KBM-7 (cell line): ENCODE measurements at regions not wholly inside any gene's neighbourhood (a gene's known extent, or its start where the extent isn't known, plus 50 kb on each side); places are given as distances from the start of the nearest gene placed in this dataset.

Experiments used
- DNase-seq: peaks from one replicate; pipeline ENCODE4 v3.0.0-alpha.2; 2015
- in situ Hi-C: fragments of 300-500 bp; cut with MboI; formaldehyde crosslinking; loops from 2 replicates; pipeline ENCODE4 v1.14.3; 2020; ENCODE audit warnings: low sequenced_read_pairs, low pct_unique_long_range_greater_than_20kb, mixed read lengths

DNA sequence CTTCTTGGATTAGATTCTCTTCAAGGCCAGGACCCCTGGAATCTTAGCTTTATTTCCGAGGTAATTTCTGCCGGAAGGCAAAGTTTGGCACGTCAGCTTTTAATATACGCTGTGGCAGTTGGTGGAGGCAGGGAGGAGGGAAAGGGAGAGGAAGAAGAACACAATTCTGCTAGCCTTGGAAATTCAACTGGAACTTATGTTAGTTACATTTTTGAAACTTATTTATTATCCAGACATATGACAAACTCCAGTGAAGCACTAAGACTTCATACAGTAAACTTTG, 100.1 kb upstream of the TSC22D2 start:
- in situ Hi-C loops = no loop called here

DNA sequence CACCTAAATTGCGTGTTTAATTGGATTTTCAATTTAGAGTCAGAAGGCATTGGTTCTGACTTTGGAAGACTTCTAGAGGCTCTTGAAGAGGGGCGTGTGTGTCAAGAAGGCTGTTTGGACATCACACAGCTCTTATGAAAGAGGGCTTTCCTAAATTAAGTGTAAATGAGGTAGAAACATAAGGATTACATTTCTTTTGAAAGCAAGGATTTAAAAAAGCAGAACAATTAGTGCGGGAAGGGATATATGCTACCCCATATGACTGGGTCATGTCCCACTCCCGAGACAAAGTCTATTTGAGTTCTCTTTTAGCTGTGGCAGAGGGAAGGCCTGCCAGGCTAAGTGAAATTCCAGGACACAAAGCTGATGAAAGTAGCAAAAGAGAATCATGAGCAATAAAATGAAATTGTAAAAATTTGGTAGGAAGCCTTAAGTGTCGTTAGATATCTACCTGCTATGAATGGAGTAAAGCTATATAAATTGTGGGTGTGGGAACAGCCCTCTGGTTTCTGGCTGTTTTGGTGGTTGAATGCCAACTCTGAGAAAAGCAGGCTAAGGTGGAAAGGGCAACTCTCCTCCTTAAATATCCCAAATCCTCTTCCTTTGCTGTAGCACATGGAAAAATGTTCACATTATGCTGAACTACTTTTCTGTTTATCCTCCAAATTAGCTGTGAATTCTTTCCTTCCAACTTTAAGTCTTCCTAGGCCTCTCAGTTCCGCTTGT, 100.6 kb upstream of the TSC22D2 start:
- no peak for DNase-seq
- in situ Hi-C loops = no loop called here

More for the DNA sequence above, 100.1 kb upstream of the TSC22D2 start:
- no peak for DNase-seq

DNA sequence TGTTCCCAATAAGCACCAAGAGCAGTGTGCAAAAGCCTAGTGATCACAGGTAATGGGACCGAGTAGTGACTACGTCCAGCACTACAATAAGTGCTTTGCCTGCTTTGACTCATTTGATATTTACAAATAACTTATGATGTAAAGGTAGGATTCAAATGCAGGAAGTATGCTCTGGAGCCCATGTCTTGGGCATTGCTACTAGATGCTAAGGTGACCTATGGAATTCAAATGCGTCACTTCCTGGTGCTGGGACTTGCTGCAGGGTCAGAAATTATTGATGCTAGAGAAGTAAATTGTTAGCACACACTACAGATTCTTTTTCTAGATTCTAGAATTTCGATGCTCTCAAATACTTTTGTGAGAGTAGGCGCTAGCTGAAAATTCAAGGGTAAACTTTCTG, 101.2 kb upstream of the TSC22D2 start:
- in situ Hi-C loops = no loop called here
- DNase-seq = no peak

DNA sequence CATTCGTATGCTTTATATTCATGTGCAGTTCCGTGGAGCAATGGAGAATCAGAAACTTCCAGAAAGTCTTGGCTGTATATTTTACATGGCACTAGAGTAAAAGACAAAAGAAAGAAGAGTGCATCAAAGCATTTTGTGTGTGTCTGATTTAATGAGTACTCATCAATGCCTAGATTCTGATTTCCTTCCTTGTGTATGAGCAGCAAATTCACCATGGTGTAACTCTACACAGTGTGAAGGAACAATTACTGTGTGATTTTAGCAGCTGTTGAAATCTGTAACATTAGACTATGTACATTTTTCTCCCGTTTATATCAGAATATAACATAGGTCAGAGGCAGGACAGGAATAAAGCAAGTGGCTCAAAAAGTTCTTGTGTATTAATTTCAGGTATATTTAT, 102.0 kb upstream of the TSC22D2 start:
- in situ Hi-C loops = no loop called here
- DNase-seq = no peak

DNA sequence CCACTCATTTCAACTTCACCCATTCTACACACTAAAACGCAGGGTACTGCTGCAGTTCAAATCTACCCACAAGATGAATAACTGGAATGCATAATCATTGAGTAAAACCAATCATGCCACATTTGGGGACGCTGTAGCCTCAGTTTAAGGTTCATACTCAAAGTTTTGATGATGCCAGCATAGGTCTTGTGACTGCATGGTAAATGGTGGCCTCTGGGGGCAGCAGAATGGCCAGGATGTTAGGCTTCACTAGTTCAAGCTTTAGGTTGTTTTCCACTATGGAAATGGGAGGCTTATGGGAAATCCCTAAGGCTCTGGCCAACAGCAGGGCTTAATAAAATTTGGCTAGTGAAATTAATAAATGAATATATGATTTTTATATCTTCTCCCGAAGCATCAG, 104.3 kb upstream of the TSC22D2 start:
- DNase-seq = peak; percentile 18
- in situ Hi-C loops = no loop called here

DNA sequence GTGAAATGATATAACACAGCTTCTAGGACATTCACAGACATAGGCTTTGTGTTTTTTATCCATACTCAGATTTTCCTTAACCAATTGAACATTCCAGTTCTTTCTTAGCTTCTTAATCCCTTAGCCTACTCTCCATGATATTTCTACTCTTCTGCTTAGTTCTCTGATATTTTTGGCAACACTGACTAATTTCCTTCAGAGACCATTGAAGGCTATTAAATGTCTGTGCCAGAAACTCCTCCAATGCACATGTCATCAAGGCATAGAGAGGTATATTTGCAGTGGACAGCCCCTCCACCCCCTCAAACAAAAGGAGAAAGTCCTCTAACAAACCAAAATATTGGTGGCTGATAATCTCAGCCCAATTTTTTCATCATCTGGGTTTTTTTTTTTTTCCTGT, 105.9 kb upstream of the TSC22D2 start:
- DNase-seq = no peak
- in situ Hi-C loops = no loop called here

DNA sequence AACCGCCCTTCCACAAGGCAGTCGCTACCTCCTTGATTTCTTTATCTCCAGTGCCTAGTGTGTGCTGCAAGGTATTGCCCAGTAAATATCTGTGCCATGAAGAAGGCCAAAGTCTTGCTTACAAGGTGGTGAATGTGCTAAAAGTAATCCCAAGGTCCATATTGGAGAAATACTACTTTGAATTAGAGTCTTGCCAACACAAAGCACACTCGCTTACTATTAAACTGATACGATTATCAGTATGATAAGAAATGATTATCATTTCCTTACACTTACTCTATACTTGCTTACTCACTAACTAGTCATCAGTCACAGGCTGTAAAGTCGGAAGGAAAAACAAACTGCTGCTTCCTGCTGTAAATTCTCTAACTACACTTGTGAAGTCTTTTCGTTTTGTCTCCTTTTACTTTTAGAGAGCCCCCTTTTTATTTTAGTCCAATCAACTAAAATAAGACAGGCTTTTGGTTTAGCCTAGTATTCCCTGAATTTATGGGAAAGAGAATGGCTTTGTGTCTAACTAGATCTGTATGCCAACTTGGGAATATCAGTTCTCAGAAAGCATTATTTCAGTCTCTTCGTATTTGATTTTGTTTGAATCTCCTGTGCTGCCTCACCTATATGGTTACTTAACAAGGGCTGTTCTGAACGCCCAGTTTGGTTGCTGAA, 107.1 kb upstream of the TSC22D2 start:
- no peak for DNase-seq

DNA sequence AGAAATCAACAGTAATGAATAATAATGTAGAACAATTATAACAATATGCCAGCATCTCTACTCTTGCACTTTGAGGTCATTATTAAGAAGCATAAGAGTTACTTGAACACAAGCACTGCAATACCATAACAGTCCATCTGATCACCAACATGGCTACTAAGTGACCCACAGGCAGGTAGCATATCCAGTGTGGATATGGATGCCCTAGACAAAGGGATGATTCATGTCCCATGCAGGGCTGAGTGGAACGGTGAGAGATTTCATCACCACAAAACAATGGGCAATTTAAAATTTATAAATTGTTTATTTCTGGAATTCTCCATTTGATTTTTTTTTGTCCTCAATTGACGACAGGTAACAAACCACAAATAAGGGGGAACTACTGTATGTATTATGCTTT, 107.7 kb upstream of the TSC22D2 start:
- no peak for DNase-seq
- in situ Hi-C loops = no loop called here

More for the DNA sequence above, 107.1 kb upstream of the TSC22D2 start:
- in situ Hi-C loops = no loop called here

DNA sequence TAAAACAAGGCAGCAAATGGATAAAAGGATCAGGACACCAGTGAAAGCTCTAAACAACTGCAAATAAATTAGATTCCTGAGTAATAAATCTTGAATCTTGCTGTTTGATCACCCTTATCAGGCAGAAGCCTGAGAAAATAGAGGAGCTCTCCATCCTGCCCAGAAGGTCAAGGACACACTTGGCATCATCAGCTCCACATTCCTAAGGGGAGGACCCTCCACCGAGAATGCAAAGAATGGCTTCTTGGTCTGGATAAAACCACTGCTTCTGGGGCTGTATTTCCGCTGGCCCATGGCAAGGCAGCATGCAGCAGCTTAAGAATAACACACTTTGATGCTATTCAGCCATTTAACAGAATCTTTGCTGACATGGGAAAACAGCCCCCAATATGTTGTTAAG, 108.9 kb upstream of the TSC22D2 start:
- in situ Hi-C loops = no loop called here
- DNase-seq = no peak

DNA sequence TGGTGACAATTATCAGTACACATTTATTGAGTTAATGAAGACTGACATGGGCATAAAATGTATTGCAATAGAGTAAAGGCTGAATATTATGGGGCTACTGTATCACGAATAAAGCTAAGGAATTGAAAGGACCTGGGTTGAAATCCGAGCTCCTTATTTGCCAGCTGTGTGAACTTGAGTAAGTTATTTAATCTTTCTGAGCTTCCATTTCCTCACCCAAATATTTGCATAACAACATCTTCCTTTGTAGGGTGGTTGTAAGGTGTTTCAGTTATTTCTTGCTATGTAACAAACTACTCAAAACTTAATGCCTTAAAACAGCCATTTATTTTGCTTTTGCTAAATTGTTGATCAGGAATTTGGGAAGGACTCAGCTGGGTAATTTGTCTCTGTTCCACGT, 111.1 kb upstream of the TSC22D2 start:
- in situ Hi-C loops = no loop called here
- no peak for DNase-seq

DNA sequence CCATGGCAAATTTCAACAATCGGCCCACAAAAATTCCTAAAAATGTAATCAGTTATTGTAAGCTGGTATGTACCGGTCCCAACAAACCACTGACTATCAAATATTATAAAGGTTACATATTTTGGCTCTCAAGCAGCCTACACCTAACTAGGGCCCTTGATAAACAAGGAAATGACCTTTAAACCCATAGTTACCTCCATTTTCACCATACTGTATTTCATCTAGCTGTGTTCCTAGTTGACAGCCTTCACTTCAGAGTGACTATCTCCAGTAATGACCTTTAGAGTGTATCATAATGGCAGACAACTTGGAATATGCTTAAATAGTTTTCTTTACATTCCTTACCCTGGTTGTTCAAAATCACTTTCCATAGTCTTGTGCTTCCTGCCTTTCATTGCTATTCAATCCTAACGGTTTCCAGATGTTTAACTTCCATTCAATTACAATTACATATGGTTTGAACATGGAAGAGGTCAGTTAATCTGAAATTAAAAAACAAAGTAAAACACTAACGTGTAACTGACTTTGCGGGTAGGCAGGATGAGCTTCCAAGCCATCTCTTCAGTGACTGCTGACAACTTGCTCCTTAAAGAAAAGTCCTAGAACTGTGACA, 111.9 kb upstream of the TSC22D2 start:
- in situ Hi-C loops = no loop called here
- no peak for DNase-seq

DNA sequence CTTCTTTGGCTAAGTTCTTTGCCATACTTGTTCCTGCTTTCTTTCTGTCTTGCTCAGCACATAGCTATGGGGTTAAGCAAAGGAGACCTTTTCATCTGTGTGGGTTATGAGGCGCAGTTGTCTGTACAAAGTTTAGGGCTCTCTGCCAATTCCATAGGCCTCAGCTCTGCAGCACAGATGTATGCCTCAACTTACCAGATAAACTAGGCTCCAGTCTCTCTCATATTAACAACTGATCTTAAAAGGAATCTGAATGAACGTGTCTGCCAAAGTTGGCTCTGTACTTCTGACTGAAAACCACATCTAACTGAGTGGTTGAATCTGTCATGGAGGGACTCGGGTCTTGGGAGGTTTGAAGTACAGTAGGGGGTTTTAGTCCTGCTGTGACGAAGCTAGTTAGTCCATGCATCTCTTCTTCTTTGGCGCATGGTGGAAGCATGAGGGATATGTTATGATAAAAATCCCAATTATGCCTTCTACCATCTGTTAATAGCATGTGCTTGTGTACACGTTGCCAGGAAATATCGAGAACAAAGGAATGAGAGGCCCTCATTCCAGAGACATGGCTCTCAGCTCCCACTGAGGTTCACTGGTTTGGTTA, 114.6 kb upstream of the TSC22D2 start:
- in situ Hi-C loops = no loop called here
- no peak for DNase-seq

DNA sequence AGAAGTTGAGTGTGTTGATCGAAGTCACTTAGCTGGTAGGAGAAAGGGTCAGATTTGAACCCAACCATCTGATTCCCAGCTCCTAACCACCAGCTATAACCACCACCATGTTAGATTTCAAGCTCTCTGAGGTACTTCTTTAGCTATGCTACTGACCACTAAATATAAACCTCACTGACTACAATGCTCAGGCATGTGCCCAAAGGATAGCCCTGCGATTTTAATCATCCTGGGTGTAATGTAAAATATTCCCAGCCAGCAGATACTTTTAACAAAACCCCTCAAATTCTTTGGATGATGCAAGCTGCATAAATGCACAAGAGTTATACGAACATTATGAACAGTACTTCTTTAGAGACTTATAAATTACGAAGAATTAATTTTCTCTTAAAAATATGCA, 115.2 kb upstream of the TSC22D2 start:
- in situ Hi-C loops = no loop called here
- no peak for DNase-seq

DNA sequence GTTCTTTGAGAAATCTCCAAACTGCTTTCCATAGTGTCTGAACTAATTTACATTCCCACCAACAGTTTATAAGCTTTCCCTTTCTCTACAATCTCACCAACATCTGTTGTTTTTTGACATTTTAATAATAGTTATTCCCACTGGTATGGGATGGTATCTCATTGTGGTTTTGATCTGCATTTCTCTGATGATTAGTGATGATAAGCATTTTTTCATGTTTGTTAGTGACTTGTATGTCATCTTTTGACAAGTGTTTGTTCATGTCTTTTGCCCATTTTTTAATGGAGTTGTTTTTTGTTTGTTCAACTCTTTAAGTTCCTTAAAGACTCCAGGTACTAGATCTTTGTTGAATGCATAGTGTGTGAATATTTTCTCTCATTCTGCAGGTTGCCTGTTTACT, 116.6 kb upstream of the TSC22D2 start:
- DNase-seq = no peak
- in situ Hi-C loops = no loop called here

DNA sequence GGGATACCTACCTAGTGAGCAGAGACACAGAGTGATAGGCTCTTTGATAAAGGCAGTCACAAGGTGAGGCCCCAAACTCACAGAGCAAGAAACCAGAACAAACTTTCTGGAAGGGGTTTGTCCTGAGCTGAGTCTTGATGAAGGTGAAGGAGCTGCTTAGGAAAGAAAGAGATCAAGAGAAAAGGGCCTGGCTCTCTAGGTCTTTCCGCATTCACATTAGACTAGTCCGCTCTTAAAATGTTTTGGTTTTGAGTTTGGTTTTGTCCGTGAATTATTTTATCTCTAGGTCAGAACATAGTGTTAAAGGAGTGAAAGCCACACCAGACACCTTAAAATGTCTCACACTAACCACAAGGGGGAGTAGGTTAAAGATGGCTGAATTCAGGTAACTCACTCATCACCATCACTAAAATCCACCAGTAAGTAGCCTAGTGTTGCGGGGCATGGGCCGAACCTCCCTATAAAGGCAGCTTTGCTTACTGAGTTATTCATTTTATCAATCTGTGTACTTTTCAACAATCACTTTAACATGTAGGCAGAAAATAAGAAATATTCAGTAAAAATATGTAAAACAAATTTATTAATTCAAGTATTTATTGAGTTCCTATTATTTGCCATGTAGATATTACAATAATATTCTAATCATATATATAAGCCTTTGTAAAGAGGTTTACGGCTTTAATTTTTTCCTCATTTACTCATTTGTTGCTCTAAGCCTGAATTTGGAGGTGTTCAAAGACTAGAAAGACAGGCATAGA, 121.5 kb upstream of the TSC22D2 start:
- peak; percentile 44 for DNase-seq
- in situ Hi-C loops = no loop called here

DNA sequence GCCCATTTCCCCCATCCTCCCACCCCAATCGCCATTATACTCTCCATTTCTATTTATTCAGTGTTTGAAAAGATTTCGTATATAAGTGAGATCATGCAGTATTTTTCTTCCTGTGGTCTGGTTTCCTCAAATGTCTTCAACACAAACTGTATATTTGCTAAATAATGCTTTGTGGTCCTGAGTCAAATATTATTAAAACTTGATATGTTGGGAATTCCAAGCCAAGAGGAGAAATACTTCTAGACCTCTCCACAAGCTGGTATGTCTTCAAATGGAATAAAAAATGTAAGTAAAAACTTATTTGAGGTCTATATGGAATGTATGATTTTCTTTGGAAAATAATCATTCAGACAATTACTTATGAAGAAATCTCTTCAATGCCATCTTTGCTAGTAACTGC, 122.5 kb upstream of the TSC22D2 start:
- in situ Hi-C loops = no loop called here

DNA sequence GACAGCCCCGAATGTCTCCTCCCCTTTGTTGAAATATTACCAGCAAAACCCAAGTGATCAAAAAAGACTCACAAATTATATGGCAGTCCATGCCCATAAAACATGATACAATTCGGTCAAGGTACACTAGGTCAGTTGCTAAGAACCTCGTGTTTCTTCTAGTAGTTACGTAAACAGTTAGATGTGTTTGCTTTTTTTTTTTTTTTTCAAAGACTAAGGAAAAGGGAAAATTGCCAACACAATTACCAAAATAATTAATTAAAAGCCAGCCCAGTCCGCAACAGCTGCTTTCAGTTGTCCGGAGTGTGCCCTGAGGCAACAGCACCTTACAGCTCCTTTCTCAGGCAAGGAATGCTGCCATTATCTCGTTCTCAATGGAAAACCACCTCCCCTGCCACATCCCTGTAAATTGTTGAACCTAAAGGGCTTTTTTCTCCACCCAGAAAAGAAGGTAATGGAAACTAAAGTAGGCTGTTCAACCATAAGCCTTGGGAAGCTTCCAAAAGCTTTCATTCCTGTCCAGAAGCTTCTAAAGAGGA, 129.2 kb upstream of the TSC22D2 start:
- DNase-seq = no peak
- in situ Hi-C loops = no loop called here

More for the DNA sequence above, 122.5 kb upstream of the TSC22D2 start:
- no peak for DNase-seq

DNA sequence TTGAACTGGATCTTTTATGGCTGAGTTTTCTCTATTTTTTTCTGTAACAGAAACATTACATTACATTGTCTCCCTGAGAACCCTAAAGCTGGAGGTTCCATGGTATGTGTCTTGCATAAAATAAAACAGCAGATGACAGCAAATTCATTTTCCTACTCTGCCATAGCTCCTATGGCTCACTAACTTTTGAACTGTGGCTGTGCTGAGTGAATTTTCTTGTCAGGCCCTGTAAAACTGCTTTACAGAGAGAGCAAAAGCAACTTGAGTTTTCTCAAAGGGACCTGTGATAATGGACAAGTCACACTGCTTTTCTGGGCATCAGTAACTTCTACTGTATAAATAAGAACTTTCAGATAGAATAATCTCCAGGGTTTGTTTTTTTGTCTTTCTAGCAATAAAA, 129.9 kb upstream of the TSC22D2 start:
- in situ Hi-C loops = no loop called here
- DNase-seq = no peak

DNA sequence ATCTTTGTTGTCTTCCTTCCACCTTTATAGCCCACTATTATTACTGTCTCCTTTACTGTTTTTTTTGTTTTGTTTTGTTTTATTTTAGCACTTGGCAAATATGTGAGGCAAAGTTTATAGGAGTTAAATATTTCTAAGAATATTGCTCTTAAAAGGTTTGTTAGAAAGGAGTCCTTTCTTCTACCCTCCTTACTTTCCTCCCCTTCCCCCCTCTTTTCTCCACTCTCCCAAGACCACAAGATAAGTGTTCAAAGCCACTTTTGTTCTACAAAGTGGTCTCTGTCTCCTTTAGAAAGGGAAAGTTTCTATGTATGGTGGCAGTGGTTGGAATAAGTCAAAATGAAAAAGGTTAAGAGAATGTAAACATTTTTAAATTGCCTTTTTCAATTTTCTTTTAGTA, 130.7 kb upstream of the TSC22D2 start:
- in situ Hi-C loops = no loop called here
- no peak for DNase-seq

DNA sequence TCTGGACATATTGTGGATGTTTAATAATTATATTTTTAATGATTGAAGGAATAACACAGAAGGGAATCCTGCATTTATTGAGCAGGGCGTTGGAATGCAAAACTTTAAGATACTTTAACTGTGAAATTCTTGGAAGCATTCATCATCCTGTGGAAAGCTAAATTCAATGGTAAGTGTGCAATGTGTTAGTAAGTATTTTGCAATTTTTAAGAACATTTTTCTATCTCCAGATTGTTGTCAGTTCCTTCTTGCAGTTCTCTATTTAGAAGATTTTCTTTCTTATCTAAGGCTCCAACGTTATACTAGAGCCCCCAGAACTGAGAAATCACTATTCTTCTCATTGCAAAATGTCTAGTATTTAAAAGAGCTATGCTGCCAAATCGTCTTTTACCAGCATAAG, 132.2 kb upstream of the TSC22D2 start:
- no peak for DNase-seq
- in situ Hi-C loops = no loop called here
